Prostate gland (tissue), 2 donors: ENCODE measurements at regions not wholly inside any gene's neighbourhood (a gene's known extent, or its start where the extent isn't known, plus 50 kb on each side); places are given as distances from the start of the nearest gene placed in this dataset.

Experiments used
- POLR2A ChIP-seq: fragments of 450-650 bp; IDR thresholded peaks from one replicate; pipeline ENCODE4 v1.6.1; 2016; ENCODE audit warnings: antibody characterized with exemption, mild to moderate bottlenecking
- POLR2AphosphoS5 ChIP-seq: sonication (generic); formaldehyde crosslinking; IDR thresholded peaks from one replicate; pipeline ENCODE4 v1.6.1; 2017; ENCODE audit warnings: antibody characterized with exemption
- TF ChIP-seq, protein P1 (sequence below), 4 experiments: fragments of 200-600 bp in 2 of 4; fragments of 450-650 bp in 2 of 4; sonication (generic) in 2 of 4; IDR thresholded peaks; 1 replicate in 3 of 4; 2 replicates in 1 of 4; pipeline ENCODE4 v1.5.1; 2016 to 2019; ENCODE audit warnings: antibody characterized with exemption in 4 of 4, mild to moderate bottlenecking in 2 of 4, moderate library complexity in 2 of 4

DNA sequence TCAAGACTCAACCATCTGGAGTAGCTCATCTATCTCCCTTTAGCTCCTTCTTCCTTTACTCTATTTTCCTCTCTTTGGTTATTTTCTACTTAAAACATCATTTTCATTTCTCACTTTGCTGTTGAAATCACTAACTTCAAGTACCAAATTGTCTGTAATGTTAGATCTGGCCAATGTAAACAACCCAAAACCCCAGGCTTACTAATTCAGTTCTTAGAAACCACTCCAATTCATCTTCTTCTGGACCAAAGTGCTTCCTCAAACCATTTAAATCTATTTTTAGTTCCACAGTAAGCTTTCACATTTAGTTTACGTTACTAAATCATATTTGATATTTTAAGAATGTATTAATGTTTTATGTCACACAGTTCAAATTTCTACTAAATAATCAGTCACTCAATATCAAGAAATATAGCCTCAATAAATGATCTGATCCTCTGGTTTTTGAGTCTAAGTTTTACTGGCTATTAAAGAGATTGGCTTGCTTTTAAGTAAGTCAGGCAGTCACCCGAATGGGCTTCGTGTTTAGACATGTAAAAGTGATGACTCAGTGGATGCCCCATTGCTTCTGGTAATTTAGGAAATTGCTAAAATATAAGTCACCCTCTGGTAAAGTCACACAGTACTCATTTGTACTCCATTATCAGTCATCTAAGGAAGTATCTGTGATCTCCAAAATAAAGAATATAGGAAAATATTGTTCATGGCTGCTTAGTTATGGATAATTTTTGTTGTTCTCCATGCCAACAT, 527.2 kb upstream of the SOX11 start:
- TF ChIP-seq POLR2A (no peak), POLR2AphosphoS5 (no peak)
- TF ChIP-seq, protein P1, sequence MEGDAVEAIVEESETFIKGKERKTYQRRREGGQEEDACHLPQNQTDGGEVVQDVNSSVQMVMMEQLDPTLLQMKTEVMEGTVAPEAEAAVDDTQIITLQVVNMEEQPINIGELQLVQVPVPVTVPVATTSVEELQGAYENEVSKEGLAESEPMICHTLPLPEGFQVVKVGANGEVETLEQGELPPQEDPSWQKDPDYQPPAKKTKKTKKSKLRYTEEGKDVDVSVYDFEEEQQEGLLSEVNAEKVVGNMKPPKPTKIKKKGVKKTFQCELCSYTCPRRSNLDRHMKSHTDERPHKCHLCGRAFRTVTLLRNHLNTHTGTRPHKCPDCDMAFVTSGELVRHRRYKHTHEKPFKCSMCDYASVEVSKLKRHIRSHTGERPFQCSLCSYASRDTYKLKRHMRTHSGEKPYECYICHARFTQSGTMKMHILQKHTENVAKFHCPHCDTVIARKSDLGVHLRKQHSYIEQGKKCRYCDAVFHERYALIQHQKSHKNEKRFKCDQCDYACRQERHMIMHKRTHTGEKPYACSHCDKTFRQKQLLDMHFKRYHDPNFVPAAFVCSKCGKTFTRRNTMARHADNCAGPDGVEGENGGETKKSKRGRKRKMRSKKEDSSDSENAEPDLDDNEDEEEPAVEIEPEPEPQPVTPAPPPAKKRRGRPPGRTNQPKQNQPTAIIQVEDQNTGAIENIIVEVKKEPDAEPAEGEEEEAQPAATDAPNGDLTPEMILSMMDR (IDR thresholded peaks at IDR 0.05) = no peak
